ENCODE measurements at regions not wholly inside any gene's neighbourhood (a gene's known extent, or its start where the extent isn't known, plus 50 kb on each side); places are given as distances from the start of the nearest gene placed in this dataset.

- TF ChIP-seq ZNF281 (CRISPR knock-in tag; IDR thresholded peaks at IDR 0.05) = no peak
- TF ChIP-seq E2F4 (CRISPR knock-in tag; IDR thresholded peaks at IDR 0.05; ENCODE audit: borderline replicate concordance, low read depth) = no peak
- TF ChIP-seq ATF3 (CRISPR knock-in tag; conservative IDR thresholded peaks at IDR 0.05) = no peak
- no peak for TF ChIP-seq ATF1 (CRISPR knock-in tag; IDR thresholded peaks at IDR 0.05)
- TF ChIP-seq MXD4 (CRISPR knock-in tag; IDR thresholded peaks at IDR 0.05; ENCODE audit: borderline replicate concordance) = no peak
- no peak for TF ChIP-seq E2F1 (CRISPR knock-in tag; IDR thresholded peaks at IDR 0.05)
- TF ChIP-seq ZNF317 (CRISPR knock-in tag; IDR thresholded peaks at IDR 0.05; ENCODE audit: borderline replicate concordance, low read depth) = no peak
- no peak for TF ChIP-seq MAX (CRISPR knock-in tag; IDR thresholded peaks at IDR 0.05)
- TF ChIP-seq KAT7 (CRISPR knock-in tag; IDR thresholded peaks at IDR 0.05; ENCODE audit: borderline replicate concordance) = no peak
- no peak for TF ChIP-seq PREB (CRISPR knock-in tag; IDR thresholded peaks at IDR 0.05; ENCODE audit: borderline replicate concordance)
These were observed 103.1 kb downstream of the HOXA1 start (continued) for GRCh38 chr7:26992670-26993069.

GRCh38 chr7:26991796-26992195 lies 104.0 kb downstream of the HOXA1 start:
- no peak for ATAC-seq

More at GRCh38 chr7:26991796-26992195, 104.0 kb downstream of the HOXA1 start:
- peaks cover 48% of the 10 kb centered on the region for H3K27me3 Mint-ChIP-seq (ENCODE audit: low read depth)
- H3K9me3 Mint-ChIP-seq = no peaks in the 10 kb centered on the region
- no peak for TF ChIP-seq AFF4 (CRISPR knock-in tag; IDR thresholded peaks at IDR 0.05; ENCODE audit: borderline replicate concordance)
- no peak for TF ChIP-seq ZNF416 (CRISPR knock-in tag; IDR thresholded peaks at IDR 0.05)
- no peak for TF ChIP-seq SP1 (CRISPR knock-in tag; conservative IDR thresholded peaks at IDR 0.05)
- TF ChIP-seq, protein P1, sequence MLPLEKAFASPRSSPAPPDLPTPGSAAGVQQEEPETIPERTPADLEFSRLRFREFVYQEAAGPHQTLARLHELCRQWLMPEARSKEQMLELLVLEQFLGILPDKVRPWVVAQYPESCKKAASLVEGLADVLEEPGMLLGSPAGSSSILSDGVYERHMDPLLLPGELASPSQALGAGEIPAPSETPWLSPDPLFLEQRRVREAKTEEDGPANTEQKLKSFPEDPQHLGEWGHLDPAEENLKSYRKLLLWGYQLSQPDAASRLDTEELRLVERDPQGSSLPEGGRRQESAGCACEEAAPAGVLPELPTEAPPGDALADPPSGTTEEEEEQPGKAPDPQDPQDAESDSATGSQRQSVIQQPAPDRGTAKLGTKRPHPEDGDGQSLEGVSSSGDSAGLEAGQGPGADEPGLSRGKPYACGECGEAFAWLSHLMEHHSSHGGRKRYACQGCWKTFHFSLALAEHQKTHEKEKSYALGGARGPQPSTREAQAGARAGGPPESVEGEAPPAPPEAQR (CRISPR knock-in tag; IDR thresholded peaks at IDR 0.05) = no peak
- no peak for TF ChIP-seq ZNF281 (CRISPR knock-in tag; IDR thresholded peaks at IDR 0.05)
- no peak for TF ChIP-seq IRF1 (CRISPR knock-in tag; IDR thresholded peaks at IDR 0.05)
- CTCF ChIA-PET = no interaction called here
- H3K27ac Mint-ChIP-seq = no peak overlapping the region
- no peaks in the 10 kb centered on the region for H3K36me3 Mint-ChIP-seq
- H3K4me1 Mint-ChIP-seq = peaks cover 5% of the 10 kb centered on the region; the same call in 1 of the 2 replicates
- POLR2A ChIA-PET = no interaction called here
- no peak for DNase-seq (ENCODE audit: low spot score)
- H3K4me3 Mint-ChIP-seq = no peak overlapping the region
